Right renal cortex interstitium (tissue), 3 donors: ENCODE measurements at regions not wholly inside any gene's neighbourhood (a gene's known extent, or its start where the extent isn't known, plus 50 kb on each side); places are given as distances from the start of the nearest gene placed in this dataset.

ENCODE experiments used
- DNase-seq, 3 donors: peaks; one replicate each; pipeline ENCODE4 v3.0.0-alpha.2; 2013; ENCODE audit warnings: low read depth in 3 of 3, low spot score in 2 of 3

DNA sequence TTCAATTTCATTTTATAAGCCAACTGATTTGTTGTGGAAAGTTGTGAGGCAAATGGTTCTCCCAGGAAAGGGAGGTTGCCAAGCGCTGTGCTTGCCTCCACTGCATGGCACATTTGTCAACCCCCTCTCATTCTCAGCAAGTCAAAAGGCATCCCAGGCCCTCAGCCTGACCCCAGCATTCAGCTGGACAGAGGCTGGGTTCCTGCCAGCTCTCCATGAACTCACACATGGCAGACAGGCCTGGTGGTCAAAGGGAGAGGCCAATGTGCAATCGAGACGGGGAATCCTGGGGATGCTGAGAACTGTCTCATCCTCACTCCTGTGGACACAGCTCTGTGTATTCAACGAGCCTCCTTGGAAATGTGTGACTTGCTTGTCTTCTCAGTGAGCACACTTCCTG lies 106.0 kb upstream of the CDH4 start:
- DNase-seq: no peak

DNA sequence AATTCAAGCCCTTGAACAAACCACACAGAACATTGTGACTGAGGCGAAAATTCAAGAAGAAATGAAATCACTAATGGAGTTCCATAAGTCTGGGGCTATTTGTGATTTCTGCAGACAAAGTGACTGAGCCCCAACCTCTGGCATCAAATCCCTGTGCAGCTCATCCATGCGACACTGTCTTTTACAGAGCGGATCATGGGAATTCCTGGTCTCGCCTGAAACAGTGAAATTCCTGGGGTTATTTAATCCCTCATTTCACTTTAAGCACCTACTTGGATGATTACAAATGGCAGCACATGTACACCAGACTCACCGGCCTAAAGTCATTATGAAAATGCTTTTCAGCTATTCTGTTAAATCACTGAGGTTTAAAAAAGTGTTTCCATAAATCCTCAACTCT lies 102.4 kb upstream of the CDH4 start:
- no peak for DNase-seq

DNA sequence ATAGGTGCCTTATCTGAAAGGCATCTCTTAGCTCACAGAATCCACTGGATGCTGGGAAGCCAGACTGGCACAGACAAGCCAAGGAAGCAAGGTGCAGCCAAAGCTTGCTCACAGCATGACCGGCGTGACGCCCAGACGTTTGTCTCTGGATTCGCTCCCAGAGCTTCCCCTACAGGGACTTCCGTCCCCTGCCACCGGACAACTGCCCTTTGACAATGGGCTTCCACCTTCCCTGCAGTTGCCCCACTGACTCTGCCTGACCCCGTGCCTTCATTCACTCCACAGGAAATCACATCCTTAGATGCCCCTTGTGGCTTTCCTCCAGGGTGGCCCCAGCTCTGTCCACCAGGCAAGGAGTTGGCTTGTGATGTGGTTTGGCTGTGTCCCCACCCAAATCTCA lies 94.8 kb upstream of the CDH4 start:
- no peak for DNase-seq

DNA sequence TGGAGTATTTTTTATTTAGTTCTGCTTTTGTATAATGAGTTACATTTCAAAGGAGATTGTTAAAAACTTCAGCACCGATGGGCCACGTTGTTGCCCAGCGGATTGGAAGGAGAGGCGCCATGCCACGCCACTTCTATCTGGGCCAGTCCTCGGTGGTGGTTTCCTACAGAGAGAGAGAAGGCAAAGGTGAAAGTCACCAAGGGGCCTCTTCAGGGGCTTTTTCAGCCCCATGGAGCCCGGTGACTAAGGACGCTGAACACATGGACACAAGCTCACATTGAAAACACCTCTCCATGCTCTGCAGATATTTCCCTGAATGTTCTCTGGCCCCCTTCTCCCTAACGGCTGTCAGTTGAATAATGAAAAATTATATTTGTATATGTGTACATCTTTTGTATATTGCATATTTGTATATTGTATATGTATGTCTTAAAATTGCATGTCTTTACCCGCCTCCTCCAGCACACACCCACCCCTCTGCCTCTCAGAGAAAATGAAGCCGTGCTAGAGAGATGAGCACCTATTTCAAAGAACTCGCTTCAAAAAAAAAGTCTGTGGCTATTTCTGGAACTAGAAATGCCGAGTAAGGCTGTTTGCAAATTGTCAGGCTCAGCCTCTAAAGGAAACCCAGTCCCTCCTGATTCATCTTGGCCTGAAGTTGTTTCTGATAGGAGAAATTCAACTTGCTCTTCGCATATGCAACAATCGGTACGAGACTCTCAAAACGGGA lies 91.9 kb upstream of the CDH4 start:
- DNase-seq: no peak

DNA sequence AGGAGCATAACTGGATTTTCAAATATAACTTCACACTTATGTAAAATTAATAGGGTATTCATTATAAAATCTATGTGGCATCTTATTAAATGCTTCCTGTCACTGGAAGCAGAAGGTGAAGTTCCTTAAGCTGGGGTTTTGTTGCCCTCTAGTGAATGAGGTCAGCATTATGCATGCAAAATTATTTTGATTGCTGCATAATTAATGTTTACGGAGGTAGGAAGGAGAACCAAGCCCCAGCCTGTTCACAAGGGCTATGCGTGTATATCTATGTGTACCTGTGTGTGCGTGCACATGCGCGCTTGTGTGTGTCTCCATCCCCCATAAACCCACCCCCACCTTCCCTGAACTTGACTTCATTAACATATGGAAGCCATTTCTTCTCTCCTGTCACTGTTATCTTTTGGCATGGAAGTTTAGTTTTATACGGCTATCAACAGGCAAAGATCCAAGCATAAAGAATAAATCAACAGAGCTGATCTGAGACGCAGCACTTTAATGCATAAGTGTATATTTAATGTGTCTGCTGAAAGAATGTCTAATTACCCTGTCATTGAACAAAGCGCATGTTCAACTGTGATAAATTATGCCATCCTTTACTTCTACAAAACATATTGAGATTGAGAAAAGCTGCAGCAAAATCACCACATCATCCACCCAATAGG lies 90.2 kb upstream of the CDH4 start:
- DNase-seq: no peak

DNA sequence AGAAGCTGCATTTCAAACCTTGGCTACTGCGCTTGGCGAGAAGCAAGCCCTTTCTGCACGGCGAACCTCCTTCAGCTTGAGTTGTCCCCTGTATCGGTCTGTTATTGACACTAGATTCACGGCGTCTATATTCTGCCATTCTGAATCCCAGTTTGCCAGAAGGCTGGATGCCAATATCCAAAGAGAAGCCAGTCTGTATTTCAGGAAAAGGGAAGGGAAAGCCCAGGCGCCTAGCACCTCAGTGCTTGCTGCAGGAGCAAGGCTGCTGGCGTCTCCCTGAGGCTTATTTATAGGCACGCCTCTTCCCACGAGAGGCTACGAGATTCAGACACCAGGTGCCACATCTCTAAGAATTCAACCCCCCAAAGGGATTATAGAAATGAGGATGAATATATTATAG lies 89.6 kb upstream of the CDH4 start:
- no peak for DNase-seq

DNA sequence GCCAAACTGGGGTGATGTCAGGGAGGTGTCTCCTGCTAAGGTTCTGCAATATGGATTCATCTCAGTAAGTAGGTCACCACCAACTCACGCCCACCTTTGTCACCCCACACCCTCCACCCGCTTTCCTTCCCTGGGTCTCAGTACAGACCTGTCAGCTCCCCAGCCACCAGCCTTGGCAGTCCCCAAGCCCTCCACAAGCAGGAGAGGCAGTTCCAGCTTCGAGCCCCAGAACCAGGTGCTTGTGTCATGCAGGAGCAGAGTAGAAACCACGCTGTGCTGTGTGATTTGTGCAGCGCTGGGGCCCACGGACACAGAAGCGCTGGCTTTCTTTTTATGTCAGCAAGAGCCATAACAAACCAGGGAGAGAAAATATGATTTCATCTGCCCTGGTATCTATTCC lies 89.0 kb upstream of the CDH4 start:
- no peak for DNase-seq

DNA sequence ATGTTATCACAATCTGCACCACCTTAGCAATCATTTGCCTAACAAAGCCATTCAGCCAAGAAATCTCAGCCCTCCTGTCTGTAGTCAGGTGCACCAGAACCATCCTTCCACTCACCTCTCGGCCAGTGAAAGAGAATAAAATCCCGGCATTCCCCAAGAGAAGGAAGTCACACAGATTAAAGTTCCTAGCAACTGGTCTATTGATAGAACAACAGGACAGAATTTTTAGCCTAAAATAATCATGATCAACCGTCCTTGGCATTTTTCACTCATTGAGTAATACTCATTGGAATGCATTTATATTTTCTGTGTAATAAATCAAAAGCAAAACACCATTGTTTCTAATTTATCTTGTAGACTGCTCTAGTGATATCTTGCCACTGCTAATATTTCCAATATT lies 85.7 kb upstream of the CDH4 start:
- DNase-seq: no peak

DNA sequence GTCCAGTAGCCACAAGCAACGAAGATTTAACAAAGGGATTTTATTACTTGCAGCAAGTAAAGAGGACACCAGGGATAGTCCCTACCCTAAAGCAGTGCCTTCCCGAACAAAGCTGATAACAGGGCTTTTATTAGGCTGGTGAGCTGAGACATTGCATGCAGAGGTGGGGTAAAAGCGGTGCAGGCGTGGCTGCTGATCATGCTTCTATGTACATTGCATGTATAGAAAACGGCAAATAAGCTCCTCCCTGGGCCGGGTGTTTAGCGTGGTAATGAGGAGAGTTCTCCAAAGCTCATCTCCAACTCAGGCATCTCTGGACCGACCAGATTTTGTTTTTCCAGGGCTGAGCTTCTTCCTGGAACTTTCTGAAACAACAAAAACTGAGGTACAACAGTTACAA lies 83.5 kb upstream of the CDH4 start:
- no peak for DNase-seq

DNA sequence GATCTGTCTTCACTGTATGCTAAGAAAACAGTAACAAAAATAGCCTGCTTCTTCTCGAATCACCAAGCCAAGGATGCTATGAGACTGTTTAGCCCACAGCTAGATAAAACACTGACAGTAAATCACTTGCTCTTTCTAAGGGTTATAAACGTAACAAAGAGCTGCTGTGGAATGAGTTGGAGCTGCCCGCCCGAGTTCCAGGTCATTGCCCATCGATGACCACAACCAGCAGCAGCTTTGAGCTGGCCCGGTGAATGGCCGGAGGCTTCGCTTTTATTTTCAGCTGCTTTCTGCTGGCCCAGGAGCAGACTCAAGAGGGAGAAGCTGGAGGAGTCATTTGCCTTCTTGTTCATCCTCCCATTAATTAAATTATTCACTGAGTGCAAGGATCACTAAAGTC lies 82.2 kb upstream of the CDH4 start:
- no peak for DNase-seq

DNA sequence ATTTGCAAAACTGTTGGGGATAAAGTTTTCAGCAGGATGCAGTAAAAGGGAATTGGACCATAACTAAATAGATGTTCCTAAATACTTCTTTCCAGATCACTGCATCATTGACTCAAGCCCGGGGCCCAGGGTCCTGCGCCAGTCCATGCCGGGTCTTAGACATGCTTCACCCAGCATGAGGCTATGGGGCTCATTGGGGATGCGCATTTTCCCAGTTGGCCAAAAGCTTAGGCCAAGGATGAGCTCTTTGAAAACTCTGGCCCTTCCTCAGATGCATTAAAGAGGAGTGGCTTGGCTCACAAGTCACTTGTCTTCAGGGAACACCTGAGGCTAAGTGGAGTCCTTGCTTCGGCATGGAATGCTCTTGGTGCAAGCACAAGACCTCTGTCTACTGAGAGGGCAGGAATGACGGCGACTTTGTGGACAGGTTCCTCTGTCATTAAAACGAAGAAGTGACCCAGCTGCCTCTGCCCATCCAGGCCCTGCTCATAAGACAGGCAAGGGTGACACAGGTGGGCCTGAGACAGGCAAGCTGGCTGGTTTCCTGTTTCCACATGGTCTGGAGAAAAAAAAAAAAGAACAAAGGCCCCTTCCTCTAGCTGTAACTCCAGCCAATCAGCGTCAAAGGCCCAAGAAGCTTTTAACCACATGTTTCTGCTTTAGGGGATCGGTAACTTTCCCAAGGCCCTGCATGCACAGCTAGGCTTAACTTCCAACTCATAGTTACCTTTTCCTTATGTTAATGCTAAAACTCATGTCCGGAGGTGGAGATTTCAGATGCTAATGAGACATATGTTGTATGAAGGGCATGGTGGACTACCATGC lies 81.4 kb upstream of the CDH4 start:
- DNase-seq: no peak

DNA sequence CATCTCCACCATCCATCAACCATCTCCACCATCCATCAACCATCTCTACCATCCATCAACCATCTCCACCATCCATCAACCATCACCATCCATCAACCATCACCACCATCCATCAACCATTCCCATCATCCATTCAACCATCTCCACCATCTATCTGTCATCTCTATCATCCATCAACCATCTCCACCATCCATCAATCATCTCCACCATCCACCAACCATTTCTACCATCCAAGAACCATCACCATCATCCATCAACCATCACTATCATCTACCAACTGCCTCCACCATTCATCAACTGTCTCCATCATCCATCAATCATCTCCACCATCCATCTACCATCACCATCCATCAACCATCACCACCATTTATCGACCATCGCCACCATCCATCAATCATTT lies 78.8 kb upstream of the CDH4 start:
- DNase-seq: no peak

DNA sequence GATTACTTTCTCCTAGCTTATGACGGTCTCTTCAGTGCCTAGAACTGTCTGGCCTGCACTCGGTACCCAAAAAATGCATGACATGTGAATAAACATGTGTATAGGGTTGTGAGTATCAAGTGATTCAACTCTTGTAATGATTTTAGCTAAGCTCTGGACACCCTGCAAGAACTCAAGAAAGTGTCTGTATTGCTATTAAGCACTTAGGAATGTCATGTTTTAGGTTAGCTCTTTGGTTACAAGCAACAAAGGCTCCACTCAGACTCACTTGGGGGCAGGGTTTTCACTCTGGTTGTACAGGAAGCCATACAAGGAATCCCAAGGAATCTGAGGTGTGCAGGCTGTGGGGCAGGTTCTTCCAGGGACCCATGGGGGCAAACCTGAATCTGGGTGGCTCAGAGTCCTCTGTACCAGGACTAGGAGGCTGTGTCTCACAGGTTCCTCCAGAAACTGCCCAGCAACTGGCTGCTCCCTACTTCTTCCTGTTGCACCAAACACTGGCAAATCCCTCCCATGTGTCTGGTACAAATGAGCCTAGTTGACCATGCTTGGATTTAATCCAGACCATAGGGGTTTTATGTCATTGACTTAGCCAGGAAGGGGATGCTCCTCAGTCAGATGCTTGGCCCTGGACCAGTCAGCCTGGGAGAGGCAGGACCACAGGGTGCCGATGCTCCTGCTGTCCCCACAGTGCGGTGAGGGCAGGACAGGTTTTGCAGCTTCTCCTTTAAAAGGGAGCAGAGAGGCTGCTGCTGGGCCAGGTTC lies 77.9 kb upstream of the CDH4 start:
- DNase-seq: no peak

DNA sequence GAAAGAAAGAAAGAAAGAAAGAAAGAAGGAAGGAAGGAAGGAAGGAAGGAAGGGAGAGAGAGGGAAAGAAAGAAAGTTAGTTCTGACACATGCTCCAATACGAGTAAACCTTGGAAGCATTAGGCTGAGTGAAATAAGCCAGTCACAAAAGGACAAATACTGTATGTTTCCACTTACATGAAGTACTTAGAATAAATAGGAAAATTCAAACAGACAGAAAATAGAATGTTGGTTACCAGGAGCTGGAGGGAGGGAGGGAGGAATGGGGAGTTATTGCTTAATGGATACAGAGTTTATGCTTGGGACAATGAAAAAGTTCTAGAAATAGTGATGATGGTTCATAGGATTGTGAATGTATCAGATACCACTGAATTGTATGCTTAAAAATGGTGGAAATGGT lies 75.2 kb upstream of the CDH4 start:
- DNase-seq: no peak

DNA sequence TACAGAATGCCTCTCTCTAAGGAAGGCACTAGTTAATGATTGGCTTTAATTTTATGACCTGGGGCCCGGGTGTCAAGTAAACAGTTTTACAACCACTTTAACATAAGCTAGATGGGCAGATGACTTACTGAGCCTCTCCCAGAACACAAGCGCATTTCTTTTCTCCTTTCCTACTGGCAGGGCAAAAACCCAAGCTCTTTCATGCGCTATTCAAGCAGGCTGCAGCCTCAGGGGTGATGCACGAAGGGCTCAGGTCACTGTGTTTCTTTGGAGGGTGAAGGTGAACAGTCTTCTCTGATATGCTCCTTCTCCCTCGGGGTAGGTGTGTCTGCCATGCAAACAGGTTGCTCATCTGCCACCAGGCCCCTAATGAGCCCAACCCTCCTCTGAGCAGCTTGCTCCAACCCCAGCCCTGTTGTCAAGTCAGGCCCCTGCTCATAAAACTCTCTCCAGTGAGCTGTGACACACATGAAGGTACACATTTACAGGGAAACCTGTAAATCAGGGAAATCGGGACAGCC lies 73.5 kb upstream of the CDH4 start:
- no peak for DNase-seq

DNA sequence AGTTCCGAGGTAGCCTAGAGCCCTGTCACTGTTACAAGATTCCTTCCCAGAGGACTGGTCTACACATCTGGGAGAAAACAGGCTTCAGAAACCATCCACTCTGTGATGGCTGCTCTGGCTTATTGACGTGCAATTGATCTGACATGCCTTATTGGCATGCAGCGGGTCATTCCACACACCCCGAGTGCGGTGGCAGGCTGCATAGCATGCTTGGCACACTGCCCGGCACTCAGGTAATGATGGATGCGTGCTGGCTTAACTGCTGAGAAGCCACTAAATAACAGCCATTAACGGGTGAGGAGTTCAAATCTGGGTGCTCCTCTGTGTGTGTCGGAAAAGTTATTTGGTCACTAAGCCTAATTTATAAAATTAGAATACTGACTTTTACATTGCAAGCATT lies 67.9 kb upstream of the CDH4 start:
- no peak for DNase-seq

DNA sequence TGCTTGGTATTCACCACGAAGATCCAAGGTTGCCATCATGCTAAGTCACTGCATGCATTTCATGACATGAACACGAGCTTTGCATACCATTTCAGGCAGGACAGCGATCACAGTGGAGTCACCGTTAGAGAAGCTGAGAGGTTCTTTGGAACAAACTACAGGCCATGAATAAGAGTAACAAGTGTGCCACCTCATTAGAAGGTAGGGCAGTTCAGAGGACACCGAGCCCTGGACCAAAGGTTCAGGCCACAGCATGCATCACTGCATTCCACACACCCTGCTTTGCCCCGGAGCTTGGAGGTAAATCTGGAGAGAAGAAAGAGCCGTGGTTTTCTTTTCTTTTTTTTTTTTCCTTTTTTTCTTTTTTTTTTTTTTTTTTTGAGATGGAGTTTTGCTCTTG lies 66.9 kb upstream of the CDH4 start:
- DNase-seq: no peak

DNA sequence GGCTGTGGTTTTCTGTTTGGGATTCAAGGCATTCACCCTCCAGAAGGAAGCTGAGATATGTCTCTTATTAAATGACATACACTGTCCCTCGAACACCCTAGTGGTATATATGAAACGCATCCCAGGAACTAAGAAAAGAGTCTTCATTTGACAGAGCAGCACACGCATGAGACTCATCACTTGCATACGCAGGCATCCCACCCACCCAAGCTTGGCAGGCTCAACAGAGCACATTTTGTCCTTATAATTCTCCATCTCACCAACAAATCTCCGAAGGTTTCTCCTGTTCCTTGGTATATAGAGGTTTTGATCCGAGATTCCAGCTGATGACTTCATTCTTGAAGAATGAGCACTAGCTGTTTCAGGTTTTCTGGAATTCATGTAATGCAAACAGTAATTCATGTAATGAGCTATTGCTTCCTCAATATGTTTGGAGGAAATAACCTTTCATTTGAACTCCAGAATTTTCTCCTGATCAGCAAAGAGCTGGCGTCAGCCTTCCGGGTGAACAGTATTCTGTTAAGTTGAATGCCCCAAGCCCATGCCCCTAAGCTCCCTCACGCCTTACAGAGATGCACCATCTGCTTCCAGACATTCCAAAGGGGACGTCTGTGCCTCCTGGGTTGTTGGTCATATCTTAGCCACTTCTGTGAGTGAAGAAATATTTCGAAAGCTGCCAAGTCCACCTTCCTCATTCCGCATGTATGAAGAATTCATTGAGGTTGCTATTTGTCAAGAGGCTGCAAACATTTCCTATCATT lies 66.0 kb upstream of the CDH4 start:
- no peak for DNase-seq

DNA sequence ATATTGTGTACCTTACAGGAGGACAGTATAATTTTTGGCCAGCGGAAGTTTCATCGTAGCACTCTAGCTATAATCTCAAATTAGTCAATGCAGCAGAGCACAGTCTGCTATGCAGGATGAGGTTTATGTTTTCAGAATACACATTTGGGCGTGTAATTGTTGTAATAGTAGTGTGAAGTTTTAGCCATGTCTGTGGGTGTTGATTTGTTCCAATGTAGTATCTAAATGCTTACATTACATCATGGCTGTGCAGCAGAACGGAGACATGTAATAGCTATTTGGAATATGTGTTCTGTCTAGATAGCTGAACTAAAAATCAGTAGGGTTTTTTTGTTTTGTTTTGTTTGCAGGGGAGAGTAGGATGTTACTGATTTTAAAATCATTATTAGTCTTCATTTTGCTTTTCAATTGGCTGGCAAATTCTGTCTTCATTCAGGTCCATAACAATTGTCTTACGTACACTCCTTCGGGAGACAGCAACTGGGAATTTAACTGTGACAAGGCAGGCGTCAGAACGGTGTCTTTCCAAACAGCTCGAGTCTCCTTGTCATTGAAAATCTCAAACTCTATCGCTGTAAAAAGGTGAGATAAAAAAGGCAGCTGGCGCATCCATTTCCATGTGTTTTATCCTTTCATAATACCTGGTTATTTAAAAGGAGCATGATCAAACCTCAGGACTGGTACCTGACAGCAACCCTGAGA lies 65.1 kb upstream of the CDH4 start:
- DNase-seq: no peak

DNA sequence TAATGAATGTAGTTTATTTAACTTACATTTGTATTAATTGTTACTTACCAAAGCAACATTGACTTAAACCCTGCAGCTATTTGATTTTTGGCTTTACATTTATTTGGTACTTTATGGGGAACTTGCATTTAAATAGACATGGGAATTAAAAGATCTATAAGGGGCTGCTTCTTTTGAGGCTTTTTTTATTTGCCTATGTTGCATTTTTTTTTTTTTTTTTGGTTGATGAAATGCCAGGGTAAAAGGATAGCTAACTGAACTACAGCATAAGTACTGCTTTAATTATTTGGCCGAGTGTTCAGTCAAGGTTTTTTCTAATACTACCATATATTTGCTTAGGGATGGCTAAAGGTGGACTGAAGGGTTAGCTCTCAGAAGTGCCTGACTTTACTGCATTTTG lies 62.5 kb upstream of the CDH4 start:
- no peak for DNase-seq
